Nephron progenitor cell (in vitro differentiated cells): ENCODE measurements at regions not wholly inside any gene's neighbourhood (a gene's known extent, or its start where the extent isn't known, plus 50 kb on each side); places are given as distances from the start of the nearest gene placed in this dataset.

Source experiments
- DNase-seq: peaks from one replicate; pipeline ENCODE4 v3.0.0; 2021
- H3K27ac Mint-ChIP-seq: 2 replicates; pipeline ENCODE4 v1.8.0; 2021; ENCODE audit warnings: mild to moderate bottlenecking, moderate library complexity, mixed read lengths
- H3K27me3 Mint-ChIP-seq: 2 replicates; pipeline ENCODE4 v1.8.0; 2021; ENCODE audit warnings: mild to moderate bottlenecking, low read depth, mixed read lengths; ENCODE audit not compliant: poor library complexity
- H3K36me3 Mint-ChIP-seq: 2 replicates; pipeline ENCODE4 v1.8.0; 2021; ENCODE audit warnings: low read depth, mixed read lengths
- H3K4me1 Mint-ChIP-seq: 2 replicates; pipeline ENCODE4 v1.8.0; 2021; ENCODE audit warnings: mixed read lengths
- H3K4me3 Mint-ChIP-seq: 2 replicates; pipeline ENCODE4 v1.8.0; 2021; ENCODE audit warnings: mild to moderate bottlenecking, moderate library complexity, mixed read lengths
- H3K9me3 Mint-ChIP-seq: 2 replicates; pipeline ENCODE4 v1.8.0; 2021; ENCODE audit warnings: mild to moderate bottlenecking, moderate library complexity, mixed read lengths
- CTCF ChIP-seq: fragments of 200-600 bp; sonication (generic); IDR thresholded peaks from 2 replicates; pipeline ENCODE4 v1.5.0; 2021; ENCODE audit warnings: antibody characterized with exemption

- DNase-seq: no peak
- Mint-ChIP-seq H3K4me3 (no peak overlapping the region), H3K36me3 (no peaks in the 10 kb centered on the region)
Measured at GRCh38 chr13:57443494-57443893, 188.1 kb upstream of the PCDH17 start.

GRCh38 chr13:57450356-57450755 is 181.2 kb upstream of the PCDH17 start:
- no peaks in the 10 kb centered on the region for H3K27me3 Mint-ChIP-seq
- no peaks in the 10 kb centered on the region for H3K36me3 Mint-ChIP-seq
- H3K27ac Mint-ChIP-seq: no peak overlapping the region
- H3K4me3 Mint-ChIP-seq: no peak overlapping the region
- TF ChIP-seq CTCF: no peak
- no peaks in the 10 kb centered on the region for H3K4me1 Mint-ChIP-seq
- no peaks in the 10 kb centered on the region for H3K9me3 Mint-ChIP-seq
- DNase-seq: no peak

More at GRCh38 chr13:57443494-57443893, 188.1 kb upstream of the PCDH17 start:
- Mint-ChIP-seq H3K9me3 (no peaks in the 10 kb centered on the region), H3K4me1 (no peaks in the 10 kb centered on the region), H3K27me3 (no peaks in the 10 kb centered on the region), H3K27ac (no peak overlapping the region)
- TF ChIP-seq CTCF: no peak

- no peaks in the 10 kb centered on the region for H3K4me1 Mint-ChIP-seq
- no peak overlapping the region for H3K27ac Mint-ChIP-seq
- TF ChIP-seq CTCF: no peak
- no peaks in the 10 kb centered on the region for H3K36me3 Mint-ChIP-seq
- no peak for DNase-seq
- no peaks in the 10 kb centered on the region for H3K9me3 Mint-ChIP-seq
- H3K27me3 Mint-ChIP-seq: no peaks in the 10 kb centered on the region
- H3K4me3 Mint-ChIP-seq: no peak overlapping the region
Measured at GRCh38 chr13:57452228-57452627, 179.3 kb upstream of the PCDH17 start.

GRCh38 chr13:57470491-57470890 is 161.1 kb upstream of the PCDH17 start:
- Mint-ChIP-seq H3K4me1 (peaks cover 9% of the 10 kb centered on the region), H3K36me3 (no peaks in the 10 kb centered on the region), H3K9me3 (no peaks in the 10 kb centered on the region), H3K27ac (no peak overlapping the region), H3K4me3 (no peak overlapping the region), H3K27me3 (no peaks in the 10 kb centered on the region)
- TF ChIP-seq CTCF: no peak
- no peak for DNase-seq

GRCh38 chr13:57491318-57491717 is 140.2 kb upstream of the PCDH17 start:
- no peaks in the 10 kb centered on the region for H3K4me1 Mint-ChIP-seq
- peaks cover 4% of the 10 kb centered on the region for H3K9me3 Mint-ChIP-seq
- no peak for DNase-seq
- no peak overlapping the region for H3K4me3 Mint-ChIP-seq
- H3K36me3 Mint-ChIP-seq: no peaks in the 10 kb centered on the region
- TF ChIP-seq CTCF: no peak
- no peaks in the 10 kb centered on the region for H3K27me3 Mint-ChIP-seq
- H3K27ac Mint-ChIP-seq: no peak overlapping the region

- TF ChIP-seq CTCF: no peak
- Mint-ChIP-seq H3K36me3 (no peaks in the 10 kb centered on the region), H3K4me1 (peaks cover 9% of the 10 kb centered on the region), H3K9me3 (no peaks in the 10 kb centered on the region), H3K4me3 (no peak overlapping the region), H3K27me3 (no peaks in the 10 kb centered on the region), H3K27ac (no peak overlapping the region)
- no peak for DNase-seq
Measured at GRCh38 chr13:57507752-57508463, 123.6 kb upstream of the PCDH17 start.
